Liver (tissue), 8 donors: ENCODE measurements at regions not wholly inside any gene's neighbourhood (a gene's known extent, or its start where the extent isn't known, plus 50 kb on each side); places are given as distances from the start of the nearest gene placed in this dataset.

Experiments
- DNase-seq: peaks from one replicate; pipeline ENCODE4 v3.0.0-alpha.2; 2017; ENCODE audit warnings: low spot score
- H3K27ac ChIP-seq, 2 donors: one replicate each; pipeline ENCODE4 v1.7.0; 2013; ENCODE audit warnings: inconsistent platforms in 2 of 2, low read length in 2 of 2, control low read depth in 1 of 2, low read depth in 1 of 2, mild to moderate bottlenecking in 1 of 2
- H3K27me3 ChIP-seq, 4 donors: one replicate each; pipeline versions ENCODE4 v1.6.1 to v1.7.0; 2013; ENCODE audit warnings: low read length in 3 of 4, inconsistent platforms in 1 of 4, mild to moderate bottlenecking in 1 of 4, moderate library complexity in 1 of 4; ENCODE audit not compliant: control insufficient read depth in 4 of 4, insufficient read depth in 4 of 4
- H3K36me3 ChIP-seq, 4 donors: one replicate each; pipeline versions ENCODE4 v1.6.1 to v1.7.0; 2013; ENCODE audit warnings: low read length in 3 of 4, mild to moderate bottlenecking in 3 of 4, low read depth in 1 of 4, moderate library complexity in 1 of 4; ENCODE audit not compliant: control insufficient read depth in 4 of 4, insufficient read depth in 3 of 4
- H3K4me1 ChIP-seq, 4 donors: one replicate each; pipeline versions ENCODE4 v1.6.1 to v1.7.0; 2013; ENCODE audit warnings: low read length in 3 of 4, mild to moderate bottlenecking in 3 of 4, moderate library complexity in 1 of 4; ENCODE audit not compliant: control insufficient read depth in 4 of 4, insufficient read depth in 4 of 4
- H3K4me3 ChIP-seq, 3 donors: one replicate each; pipeline versions ENCODE4 v1.6.1 to v1.7.0; 2013; ENCODE audit warnings: low read length in 3 of 3, control low read depth in 1 of 3, low read depth in 1 of 3, mild to moderate bottlenecking in 1 of 3
- H3K9ac ChIP-seq, 2 donors: one replicate each; pipeline ENCODE4 v1.7.0; 2013; ENCODE audit warnings: low read length in 2 of 2, mild to moderate bottlenecking in 2 of 2, moderate library complexity in 2 of 2, control low read depth in 1 of 2, low read depth in 1 of 2
- H3K9me3 ChIP-seq, 4 donors: one replicate each; pipeline versions ENCODE4 v1.6.1 to v1.7.0; 2013; ENCODE audit warnings: low read length in 3 of 4; ENCODE audit not compliant: control insufficient read depth in 4 of 4
- EGR1 ChIP-seq, 2 donors: IDR thresholded peaks; 2 replicates each; pipeline ENCODE4 v1.6.1; 2016 to 2018; ENCODE audit warnings: antibody characterized with exemption in 2 of 2, low read depth in 2 of 2
- FOXA1 ChIP-seq: IDR thresholded peaks from 2 replicates; pipeline ENCODE4 v1.6.1; 2016; ENCODE audit warnings: antibody characterized with exemption
- FOXA2 ChIP-seq: IDR thresholded peaks from 2 replicates; pipeline ENCODE4 v1.6.1; 2016; ENCODE audit warnings: antibody characterized with exemption
- GABPA ChIP-seq, 2 donors: IDR thresholded peaks in 1 of 2; conservative IDR thresholded peaks in 1 of 2; 2 replicates each; pipeline ENCODE4 v1.6.1; 2016; ENCODE audit warnings: antibody characterized with exemption in 2 of 2, mild to moderate bottlenecking in 1 of 2, moderate library complexity in 1 of 2
- HNF4A ChIP-seq, 2 donors: conservative IDR thresholded peaks; 2 replicates each; pipeline ENCODE4 v1.6.1; 2016; ENCODE audit warnings: antibody characterized with exemption in 2 of 2, mild to moderate bottlenecking in 2 of 2
- HNF4G ChIP-seq: IDR thresholded peaks from 2 replicates; pipeline ENCODE4 v1.6.1; 2016; ENCODE audit warnings: antibody characterized with exemption
- JUND ChIP-seq, 2 donors: IDR thresholded peaks; 2 replicates each; pipeline ENCODE4 v1.6.1; 2016; ENCODE audit warnings: antibody characterized with exemption in 2 of 2
- NR2F2 ChIP-seq: IDR thresholded peaks from 2 replicates; pipeline ENCODE4 v1.6.1; 2016; ENCODE audit warnings: antibody characterized with exemption
- RAD21 ChIP-seq, 2 donors: IDR thresholded peaks; 2 replicates each; pipeline ENCODE4 v1.6.1; 2016; ENCODE audit warnings: antibody characterized with exemption in 2 of 2, mild to moderate bottlenecking in 2 of 2
- REST ChIP-seq: IDR thresholded peaks from 2 replicates; pipeline ENCODE4 v1.6.1; 2016; ENCODE audit warnings: antibody characterized with exemption, mild to moderate bottlenecking
- SP1 ChIP-seq: IDR thresholded peaks from 2 replicates; pipeline ENCODE4 v1.6.1; 2018; ENCODE audit warnings: antibody characterized with exemption, mild to moderate bottlenecking
- TAF1 ChIP-seq: conservative IDR thresholded peaks from 2 replicates; pipeline ENCODE4 v1.6.1; 2016; ENCODE audit warnings: antibody characterized with exemption, mild to moderate bottlenecking
- YY1 ChIP-seq: IDR thresholded peaks from 2 replicates; pipeline ENCODE4 v1.6.1; 2016; ENCODE audit warnings: antibody characterized with exemption, mild to moderate bottlenecking
- WGBS: extraction: QIAGEN DNeasy Blood & Tissue Kit; methylation state at CpG from one replicate; pipeline ENCODE4 v1.1.7; 2013; 5-methylcytosine and 5-hydroxymethylcytosine counted together
- TF ChIP-seq, protein P1 (sequence below): IDR thresholded peaks from 2 replicates; pipeline ENCODE4 v1.6.1; 2016; ENCODE audit warnings: antibody characterized with exemption
- TF ChIP-seq, protein P2 (sequence below): IDR thresholded peaks from 2 replicates; pipeline ENCODE4 v1.6.1; 2016; ENCODE audit warnings: antibody characterized with exemption
- TF ChIP-seq, protein P3 (sequence below): fragments of 150-350 bp; IDR thresholded peaks from 2 replicates; pipeline ENCODE4 v1.5.1; 2017; ENCODE audit warnings: improper control_type of control experiment, low read depth, low read length; ENCODE audit not compliant: missing input control
- donor health status: healthy.
- donor health status: healthy.
- donor health status: healthy.
- donor health status: healthy.
- donor health status: healthy.

GRCh38 chr4:149194061-149194460, 621.6 kb downstream of the IQCM start:
- no peaks in the 10 kb centered on the region for H3K9me3 ChIP-seq
- 56% methylated on average over 1 of the region's 1 CpG for WGBS
- no peak overlapping the region for H3K9ac ChIP-seq
- H3K27ac ChIP-seq, result no peak overlapping the region
- no peaks in the 10 kb centered on the region for H3K36me3 ChIP-seq
- no peaks in the 10 kb centered on the region for H3K4me1 ChIP-seq
- TF ChIP-seq NR2F2, result no peak
- TF ChIP-seq JUND (IDR thresholded peaks at IDR 0.05), result no peak
- no peak for TF ChIP-seq FOXA2
- TF ChIP-seq REST, result no peak
- no peak for TF ChIP-seq HNF4G
- TF ChIP-seq GABPA (IDR thresholded peaks at IDR 0.05 in 1 of 2, conservative IDR thresholded peaks at IDR 0.05 in 1 of 2), result no peak
- TF ChIP-seq EGR1 (IDR thresholded peaks at IDR 0.05; ENCODE audit: low read depth in 2 of 2), result no peak
- TF ChIP-seq, protein P1, sequence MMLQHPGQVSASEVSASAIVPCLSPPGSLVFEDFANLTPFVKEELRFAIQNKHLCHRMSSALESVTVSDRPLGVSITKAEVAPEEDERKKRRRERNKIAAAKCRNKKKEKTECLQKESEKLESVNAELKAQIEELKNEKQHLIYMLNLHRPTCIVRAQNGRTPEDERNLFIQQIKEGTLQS, result no peak
- no peak for TF ChIP-seq HNF4A (conservative IDR thresholded peaks at IDR 0.05)
- no peak for TF ChIP-seq SP1
- TF ChIP-seq, protein P2, sequence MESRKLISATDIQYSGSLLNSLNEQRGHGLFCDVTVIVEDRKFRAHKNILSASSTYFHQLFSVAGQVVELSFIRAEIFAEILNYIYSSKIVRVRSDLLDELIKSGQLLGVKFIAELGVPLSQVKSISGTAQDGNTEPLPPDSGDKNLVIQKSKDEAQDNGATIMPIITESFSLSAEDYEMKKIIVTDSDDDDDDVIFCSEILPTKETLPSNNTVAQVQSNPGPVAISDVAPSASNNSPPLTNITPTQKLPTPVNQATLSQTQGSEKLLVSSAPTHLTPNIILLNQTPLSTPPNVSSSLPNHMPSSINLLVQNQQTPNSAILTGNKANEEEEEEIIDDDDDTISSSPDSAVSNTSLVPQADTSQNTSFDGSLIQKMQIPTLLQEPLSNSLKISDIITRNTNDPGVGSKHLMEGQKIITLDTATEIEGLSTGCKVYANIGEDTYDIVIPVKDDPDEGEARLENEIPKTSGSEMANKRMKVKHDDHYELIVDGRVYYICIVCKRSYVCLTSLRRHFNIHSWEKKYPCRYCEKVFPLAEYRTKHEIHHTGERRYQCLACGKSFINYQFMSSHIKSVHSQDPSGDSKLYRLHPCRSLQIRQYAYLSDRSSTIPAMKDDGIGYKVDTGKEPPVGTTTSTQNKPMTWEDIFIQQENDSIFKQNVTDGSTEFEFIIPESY, result no peak
- TF ChIP-seq YY1, result no peak
- TF ChIP-seq, protein P3, sequence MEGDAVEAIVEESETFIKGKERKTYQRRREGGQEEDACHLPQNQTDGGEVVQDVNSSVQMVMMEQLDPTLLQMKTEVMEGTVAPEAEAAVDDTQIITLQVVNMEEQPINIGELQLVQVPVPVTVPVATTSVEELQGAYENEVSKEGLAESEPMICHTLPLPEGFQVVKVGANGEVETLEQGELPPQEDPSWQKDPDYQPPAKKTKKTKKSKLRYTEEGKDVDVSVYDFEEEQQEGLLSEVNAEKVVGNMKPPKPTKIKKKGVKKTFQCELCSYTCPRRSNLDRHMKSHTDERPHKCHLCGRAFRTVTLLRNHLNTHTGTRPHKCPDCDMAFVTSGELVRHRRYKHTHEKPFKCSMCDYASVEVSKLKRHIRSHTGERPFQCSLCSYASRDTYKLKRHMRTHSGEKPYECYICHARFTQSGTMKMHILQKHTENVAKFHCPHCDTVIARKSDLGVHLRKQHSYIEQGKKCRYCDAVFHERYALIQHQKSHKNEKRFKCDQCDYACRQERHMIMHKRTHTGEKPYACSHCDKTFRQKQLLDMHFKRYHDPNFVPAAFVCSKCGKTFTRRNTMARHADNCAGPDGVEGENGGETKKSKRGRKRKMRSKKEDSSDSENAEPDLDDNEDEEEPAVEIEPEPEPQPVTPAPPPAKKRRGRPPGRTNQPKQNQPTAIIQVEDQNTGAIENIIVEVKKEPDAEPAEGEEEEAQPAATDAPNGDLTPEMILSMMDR, result no peak
- H3K4me3 ChIP-seq, result no peak overlapping the region
- H3K27me3 ChIP-seq, result no peaks in the 10 kb centered on the region
- DNase-seq, result no peak

- no peaks in the 10 kb centered on the region for H3K36me3 ChIP-seq
- TF ChIP-seq NR2F2 (no peak), RAD21 (IDR thresholded peaks at IDR 0.05) (no peak), GABPA (IDR thresholded peaks at IDR 0.05 in 1 of 2, conservative IDR thresholded peaks at IDR 0.05 in 1 of 2) (no peak), SP1 (no peak), YY1 (no peak), EGR1 (IDR thresholded peaks at IDR 0.05; ENCODE audit: low read depth in 2 of 2) (no peak), TAF1 (no peak), REST (no peak), JUND (IDR thresholded peaks at IDR 0.05) (no peak), FOXA1 (no peak)
- H3K9ac ChIP-seq, result no peak overlapping the region
- H3K4me1 ChIP-seq, result no peaks in the 10 kb centered on the region
- H3K4me3 ChIP-seq, result no peak overlapping the region
- DNase-seq, result no peak
- H3K27me3 ChIP-seq, result peaks cover 0 to 3% (median 0%) of the 10 kb centered on the region in 4 donors
- no peak overlapping the region for H3K27ac ChIP-seq
- H3K9me3 ChIP-seq, result no peaks in the 10 kb centered on the region
These were observed 627.9 kb downstream of the IQCM start for GRCh38 chr4:149187726-149188125.
